LoVo (cell line): ENCODE measurements at regions not wholly inside any gene's neighbourhood (a gene's known extent, or its start where the extent isn't known, plus 50 kb on each side); places are given as distances from the start of the nearest gene placed in this dataset.

ENCODE experiments used
- DNase-seq: peaks from one replicate; pipeline ENCODE4 v3.0.0-alpha.2; 2016; ENCODE audit warnings: low spot score

DNA sequence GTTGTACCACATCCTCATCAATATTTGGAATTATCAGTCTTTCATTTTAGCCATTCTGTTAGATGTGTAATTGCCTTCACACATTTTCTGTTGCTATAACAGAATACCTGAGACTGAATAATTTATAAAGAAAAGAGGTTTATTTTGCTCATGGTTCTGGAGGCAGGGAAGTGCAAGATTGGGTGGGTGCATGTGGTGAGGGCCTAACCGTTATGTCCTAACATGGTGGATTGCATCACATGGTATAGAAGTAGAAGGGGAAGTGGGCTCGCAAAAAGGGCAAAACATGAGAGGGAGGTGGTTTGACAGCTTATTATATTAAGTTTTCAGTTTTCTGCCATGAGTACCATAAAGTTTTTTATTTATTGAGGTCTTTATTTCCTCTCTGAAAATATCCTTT is 452.0 kb downstream of the ARL4A start:
- DNase-seq: no peak

DNA sequence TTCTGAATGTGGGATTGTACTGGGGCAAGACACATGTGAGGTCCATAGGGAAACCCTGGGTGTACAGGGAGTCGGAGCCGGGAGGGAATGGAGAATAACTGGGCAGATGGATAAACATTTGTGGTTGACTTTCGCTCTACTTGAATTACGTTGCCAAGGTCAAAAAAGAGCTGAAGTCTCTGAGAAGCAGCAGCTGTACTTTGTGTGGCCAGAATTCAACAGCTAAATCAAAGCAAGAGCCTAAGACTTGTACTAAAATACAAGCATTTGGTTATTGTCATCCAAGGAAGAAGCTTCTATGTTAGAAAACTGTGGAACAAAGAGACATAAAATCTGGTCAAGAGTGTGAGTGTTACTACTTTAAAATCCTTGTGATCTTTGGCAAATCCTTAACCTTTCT is 457.2 kb downstream of the ARL4A start:
- DNase-seq: no peak

DNA sequence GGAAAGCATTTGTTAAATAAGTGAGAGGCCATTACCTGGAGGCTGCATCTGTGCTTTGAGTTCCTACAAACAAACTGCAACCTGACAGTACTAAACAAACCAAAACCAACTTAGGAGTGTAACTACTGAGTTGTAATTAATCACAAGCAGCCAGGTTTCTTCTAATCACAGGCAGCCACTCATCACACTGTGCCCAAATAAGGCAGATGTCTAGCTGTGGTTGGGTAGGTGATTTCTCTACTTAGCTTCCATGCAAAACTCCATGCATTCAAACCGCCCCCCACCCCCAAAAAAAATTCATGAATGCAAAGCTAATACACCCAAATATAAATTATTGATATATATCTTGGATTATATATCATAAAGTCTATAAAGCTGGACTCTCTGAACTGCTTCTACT is 461.1 kb downstream of the ARL4A start:
- no peak for DNase-seq

DNA sequence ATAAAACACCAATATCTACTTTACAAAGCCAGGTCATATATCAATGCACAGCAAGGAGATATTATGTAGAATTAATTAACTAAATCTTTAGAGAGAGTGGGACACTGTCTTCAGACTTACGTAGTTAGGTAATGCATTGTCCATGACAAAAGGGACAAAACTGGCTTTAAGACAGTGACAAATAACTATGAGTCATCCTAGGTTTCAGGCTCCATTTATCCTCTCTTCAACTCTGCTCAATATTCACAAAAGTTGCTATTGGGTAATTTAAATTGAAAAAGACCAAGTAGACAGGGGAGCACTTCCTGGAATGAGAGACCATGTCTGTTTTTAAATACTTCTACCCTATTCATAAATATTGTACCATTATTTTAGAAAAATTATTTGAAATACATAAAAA is 464.5 kb downstream of the ARL4A start:
- no peak for DNase-seq

DNA sequence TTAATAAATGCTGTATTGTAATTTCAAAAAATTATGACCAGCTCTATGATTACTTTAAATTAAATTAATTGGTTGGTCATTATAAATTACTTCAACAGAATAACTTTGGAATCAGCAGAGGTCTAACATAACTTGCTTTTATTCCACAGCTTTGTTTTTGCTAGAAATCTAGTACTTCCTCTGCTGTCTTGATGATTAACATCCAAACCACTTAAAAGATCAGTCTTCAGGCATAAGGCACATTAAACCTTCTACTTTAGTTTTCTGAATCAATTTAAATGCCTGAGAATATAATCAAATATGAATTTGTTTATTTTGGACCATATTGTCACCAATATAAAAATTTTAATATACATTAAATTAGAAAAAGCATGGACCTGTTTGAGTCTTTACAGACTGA is 465.3 kb downstream of the ARL4A start:
- no peak for DNase-seq

DNA sequence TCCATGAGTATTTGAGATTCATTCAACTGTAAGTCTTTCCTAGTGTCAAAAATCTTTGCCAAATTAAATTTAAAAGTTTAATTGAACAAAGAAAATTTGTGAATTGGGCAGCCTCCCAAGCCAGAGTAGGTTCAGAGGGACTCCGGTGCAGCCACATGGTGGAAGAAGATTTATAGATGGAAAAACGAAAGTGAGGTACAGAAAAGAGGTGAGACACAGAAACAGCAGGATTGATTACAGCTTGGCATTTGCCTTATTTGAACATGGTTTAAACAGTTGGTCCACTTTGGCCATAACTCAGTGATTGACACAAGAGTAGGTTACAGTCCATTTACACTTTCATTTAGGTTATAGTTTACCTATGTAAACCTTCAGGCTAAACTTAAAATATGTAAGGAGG is 465.8 kb downstream of the ARL4A start:
- no peak for DNase-seq

DNA sequence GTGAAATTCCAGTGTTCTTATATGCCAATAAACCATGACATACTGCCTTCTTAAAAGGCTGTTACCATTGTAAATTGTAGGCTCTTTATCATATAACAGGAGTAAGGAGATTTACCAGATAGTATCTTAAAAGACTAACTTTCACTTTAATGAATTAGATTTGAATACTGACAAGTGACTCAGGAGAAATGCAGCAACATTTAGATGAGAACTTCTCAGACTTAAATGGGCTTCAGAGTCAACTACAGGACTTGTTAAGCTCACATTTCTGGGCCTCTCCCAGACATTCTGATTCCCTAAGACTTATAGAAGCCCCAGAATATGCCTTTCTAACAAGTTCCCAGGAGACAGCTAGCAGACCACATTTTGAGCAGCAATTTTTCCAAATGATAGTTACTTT is 466.3 kb downstream of the ARL4A start:
- no peak for DNase-seq

DNA sequence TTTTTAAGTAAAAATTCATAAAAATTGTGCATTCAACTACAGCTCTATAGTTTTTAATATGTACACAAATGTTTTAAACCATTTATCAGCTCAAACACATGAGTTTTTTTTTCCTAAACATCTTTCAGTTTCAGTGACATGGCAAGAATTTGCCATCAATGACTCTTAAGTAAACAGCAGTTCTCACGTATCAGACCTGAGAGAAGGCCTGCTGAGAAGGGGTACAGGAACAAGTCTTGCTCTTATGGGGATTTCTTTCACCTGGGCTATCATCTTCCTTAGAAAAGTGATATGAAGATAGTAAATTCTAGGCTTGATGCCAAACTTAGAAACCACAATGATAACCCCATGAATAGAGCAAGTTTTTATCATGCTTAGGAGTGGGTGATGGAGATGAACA is 467.8 kb downstream of the ARL4A start:
- peak; percentile 28 for DNase-seq

DNA sequence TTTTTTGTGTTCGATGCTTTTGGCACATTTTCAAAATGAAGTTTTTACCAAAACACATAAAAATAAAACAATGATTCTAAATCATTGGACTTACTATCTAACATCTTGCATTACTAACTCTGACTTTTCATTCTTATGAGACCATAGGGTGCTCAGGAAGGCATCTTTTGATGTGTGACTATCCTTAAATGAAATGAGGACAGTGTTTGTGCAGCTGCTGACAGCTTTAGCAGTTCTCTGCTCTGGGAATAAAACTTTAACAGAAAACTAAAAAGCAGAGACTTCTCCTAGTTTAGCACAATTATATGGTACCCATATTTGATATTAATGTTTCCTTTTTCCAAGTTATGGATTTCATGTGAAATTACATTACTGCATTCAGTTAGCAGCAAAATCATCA is 471.6 kb downstream of the ARL4A start:
- DNase-seq: no peak

DNA sequence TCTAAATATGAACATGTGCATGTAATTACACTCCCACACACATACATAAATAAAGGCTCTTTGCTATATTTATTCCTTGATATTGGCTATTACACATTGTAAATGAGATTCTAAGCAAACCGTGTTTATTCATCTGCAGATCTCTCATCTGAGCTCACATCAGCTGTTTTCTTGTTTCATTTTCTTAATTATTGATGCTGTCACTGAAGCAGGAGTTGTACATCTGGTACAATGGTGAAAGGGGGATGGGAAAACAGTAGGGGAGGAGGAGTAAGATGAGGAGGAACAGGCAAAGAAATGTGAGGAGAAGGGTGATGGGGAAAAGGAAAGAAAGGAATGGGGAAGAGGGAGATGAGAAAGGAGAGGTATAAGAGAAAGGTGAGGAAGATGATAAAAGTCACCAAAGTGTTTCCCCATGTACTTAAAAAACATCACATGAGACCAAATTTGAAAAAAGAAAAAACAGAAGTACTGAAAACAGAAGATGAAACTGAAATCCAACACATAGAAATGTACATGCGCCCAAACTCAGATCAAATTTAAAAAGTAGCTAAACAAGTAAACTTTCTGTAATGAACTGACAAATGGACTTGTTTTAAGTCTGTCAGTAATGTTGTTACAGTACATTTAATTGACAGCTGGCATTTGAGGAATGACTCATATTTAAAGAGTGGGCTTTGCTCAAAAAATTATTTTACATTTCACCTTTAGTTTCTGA is 472.2 kb downstream of the ARL4A start:
- DNase-seq: no peak

DNA sequence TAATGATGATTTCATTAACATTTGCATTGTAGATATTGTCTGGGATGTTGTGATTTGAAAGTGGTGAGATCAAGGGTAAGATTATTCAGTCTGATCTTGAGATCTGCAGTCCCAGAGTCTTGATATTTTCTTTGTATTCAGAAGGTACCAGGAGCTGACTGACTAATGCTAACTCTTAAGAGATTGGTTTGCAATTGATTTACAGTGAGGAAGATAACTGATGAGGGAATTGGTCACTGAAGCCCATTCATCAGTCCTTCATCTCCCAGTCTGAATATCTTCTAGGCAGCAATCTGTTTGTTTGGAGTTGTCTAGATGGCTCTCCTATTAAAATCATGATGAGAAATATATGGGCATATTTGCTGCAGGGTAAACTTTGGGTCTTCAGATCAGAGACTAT is 473.7 kb downstream of the ARL4A start:
- no peak for DNase-seq

DNA sequence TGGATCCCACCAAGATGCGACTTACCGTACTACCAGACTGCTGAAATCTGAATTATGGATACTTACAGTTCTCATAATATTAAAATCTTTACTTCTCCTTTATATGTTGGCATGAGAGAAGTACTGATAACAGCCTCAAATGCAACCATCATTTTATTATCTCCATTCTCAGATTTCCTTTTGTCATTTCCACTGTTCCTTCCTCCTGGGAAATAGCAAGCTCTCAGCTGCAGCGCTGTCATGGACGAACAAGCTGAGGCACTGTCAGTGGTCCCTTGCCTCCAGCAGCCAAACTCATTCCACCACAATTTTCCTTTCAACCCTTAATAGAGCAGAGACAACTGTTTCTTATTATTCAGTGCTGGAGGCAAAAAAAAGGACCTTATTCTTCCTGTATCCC is 478.4 kb downstream of the ARL4A start:
- no peak for DNase-seq

DNA sequence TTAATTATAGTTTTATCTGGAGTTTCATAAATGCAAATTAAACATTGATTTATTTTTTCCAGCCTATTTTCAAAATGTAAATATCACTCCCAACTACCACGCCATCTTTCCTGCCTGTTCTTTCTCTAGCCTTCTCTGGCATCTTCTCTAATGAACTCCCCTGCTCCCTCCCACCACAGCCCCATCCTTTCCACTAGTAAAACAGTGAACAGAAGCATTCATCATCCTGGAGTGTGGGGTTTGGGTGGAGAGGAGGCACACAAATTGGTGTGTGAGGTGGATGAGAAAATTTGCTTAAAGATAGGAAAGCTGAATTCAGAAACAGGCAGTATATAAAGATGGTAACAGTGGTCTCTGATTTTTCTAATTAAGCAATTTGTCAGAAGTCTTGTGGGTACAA is 479.4 kb downstream of the ARL4A start:
- no peak for DNase-seq

DNA sequence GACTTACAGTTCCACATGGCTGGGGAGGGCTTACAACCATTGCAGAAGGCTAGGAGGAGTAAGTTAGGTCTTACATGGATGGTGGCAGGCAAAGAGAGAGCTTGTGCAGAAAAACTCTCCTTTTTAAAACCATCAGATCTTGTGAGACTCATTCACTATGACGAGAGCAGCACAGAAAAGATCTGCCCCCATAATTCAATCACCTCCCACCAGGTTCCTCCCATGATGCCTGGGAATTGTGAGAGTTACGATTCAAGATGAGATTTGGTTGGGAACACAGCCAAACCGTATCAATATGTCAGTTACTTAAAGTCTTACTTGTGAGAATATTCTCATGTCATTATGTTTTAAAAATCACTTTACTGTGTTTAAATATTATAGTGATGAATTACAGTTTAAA is 481.9 kb downstream of the ARL4A start:
- DNase-seq: no peak

DNA sequence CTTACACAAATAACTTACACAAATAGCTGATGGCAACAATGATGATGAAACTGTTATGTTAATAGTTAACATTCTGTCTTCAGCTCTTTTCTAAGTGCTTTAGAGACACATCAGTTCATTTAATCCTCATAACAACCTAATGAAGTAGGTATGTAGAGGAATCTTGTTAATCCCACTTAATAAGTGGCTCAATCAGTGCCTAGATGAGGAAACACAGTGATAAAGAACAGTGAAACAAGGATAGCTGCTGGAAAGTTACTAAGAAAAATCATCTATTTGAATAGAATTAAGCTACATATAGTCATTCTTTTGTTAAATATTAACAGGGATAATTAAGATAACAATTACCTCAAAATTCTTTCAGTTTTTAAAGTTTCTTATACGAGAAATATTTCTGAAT is 487.6 kb downstream of the ARL4A start:
- no peak for DNase-seq

DNA sequence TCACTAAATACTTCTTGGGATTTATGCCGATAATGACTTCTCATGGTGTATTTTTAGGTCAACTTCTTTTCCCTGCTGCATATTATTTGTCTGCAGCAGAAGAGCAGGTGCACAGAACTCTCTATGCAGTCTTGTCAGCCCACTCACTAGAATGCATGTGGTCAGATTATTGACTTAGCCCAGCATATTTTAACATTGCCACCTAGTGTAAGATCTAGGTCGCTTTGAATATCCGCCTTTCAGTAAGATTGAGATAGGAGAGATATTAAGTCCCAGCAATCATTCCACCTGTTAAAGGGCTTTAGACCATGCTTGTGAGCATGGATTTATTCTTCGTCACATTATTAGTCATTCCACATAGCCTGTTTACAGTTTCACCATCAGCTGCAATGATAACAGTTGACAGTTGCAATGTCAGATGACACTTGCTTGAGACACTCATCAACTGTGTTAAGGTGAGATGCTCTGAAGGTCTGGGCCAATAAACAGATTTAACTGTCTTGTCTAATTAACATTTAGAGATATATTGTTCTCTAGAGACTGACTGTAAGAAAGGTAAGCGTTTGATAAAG is 491.7 kb downstream of the ARL4A start:
- DNase-seq: peak; percentile 13

DNA sequence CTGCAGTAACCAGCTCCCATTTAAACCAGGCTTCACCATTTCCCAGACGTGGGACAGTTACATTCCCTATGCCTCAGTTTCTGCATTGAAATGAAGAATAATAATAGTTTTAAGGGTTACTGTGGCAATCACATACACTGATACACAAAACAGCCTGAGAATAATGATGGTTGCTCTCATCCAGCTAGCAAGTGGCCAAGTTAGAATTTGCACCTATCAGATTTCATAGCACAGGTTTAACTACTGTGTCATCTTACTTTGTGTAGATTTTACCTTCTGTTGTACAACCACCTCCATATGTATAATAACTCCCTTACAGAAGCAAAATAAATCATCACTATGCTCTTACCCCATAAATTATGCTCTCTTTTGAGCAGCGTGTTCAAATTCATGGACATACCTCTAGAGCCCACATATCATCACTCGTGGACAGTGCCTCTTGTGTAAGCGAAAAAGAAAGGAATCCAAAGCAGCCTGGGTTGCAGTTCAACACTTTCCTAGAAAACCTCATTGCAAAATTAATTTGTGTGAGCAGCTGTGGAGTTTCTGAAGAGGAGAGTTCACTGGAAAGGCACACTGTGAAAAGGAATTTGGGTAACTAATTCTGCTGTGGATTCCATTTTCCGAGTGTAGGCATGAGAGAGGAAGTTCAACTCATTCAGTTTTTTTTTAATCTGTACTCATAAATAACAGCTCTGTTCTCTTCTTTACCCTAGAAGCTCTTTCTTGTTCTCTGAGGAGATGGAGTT is 492.5 kb downstream of the ARL4A start:
- no peak for DNase-seq

DNA sequence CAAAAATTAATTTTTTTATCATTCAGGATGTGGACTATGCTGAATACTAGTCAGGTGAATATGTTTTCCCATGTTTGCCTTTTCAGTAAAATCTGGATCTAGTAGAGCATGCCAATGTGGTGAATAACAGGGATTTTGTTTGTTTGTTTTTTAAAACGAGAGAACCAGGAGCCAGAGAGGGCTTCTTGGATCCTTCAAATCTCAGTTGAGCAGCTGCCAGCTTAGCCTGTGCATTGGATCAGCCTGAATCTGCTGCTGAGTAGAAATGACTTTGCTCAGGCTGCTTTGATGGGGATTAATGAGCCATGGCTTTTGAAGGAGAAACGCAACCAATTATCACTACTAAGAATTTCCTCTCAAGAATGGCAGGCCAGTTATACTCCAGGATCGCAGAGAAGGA is 493.8 kb downstream of the ARL4A start:
- DNase-seq: no peak

DNA sequence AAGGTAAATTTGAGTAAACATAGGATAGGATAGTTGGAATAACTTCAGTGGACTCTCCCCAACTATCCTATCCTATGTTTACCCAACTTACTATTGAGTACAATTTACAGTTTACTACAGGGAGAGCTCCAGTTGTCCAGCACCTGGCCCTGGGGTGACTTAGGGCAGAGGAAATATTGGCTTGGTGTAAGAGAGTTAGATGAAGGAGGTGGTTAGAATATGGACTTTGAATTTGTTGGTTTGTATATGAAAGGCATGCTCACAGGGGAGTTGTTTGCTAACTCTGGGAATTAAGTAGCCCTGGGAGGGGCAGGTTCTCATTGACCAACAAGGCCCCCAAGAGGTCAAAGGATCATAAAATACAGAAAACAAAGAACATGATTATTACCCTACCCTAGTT is 497.7 kb downstream of the ARL4A start:
- no peak for DNase-seq

DNA sequence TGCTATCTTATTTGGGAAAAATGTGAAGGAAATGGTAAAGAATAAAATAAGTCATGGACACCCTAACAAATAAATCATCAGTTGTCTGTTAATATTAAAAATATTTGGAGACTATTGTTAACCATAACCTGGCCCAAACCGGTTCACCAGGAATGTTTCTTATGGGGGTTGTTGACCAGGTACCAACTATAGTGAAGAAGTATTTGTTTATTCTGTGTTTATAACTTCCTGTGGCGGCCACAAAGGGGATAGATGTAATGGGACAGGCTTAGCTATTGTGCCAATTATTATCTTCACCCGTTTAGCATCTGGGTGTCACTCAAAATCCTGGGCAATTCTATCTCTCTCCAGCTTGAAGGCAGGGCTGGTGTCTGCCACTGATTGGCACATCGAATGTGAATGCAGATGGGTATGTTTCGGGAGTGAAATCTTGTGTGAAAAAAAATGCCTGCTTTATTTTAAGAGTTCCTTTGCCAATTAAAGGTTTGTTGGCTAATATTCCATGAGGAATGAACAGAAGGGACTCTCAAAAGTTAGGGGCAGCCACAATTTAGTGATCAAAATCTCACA is 500.9 kb downstream of the ARL4A start:
- no peak for DNase-seq

DNA sequence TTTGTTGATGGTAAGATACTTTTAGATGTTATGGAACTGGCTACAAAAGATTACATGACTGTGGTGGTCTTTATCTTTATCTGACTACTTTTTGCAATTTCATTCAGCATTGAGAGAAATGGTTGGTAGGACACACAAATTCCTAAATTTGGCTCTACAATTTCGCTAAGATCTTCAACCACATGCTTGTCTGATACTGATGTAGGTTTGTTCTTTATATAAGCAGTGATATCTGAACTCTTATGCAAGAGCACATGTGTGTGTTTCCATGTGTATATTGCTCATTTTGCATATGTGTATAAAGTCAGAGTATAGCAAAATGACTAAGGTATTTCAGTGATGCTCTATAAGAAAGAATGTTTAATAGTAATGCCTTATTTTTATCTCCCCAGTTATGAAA is 501.5 kb downstream of the ARL4A start:
- no peak for DNase-seq

DNA sequence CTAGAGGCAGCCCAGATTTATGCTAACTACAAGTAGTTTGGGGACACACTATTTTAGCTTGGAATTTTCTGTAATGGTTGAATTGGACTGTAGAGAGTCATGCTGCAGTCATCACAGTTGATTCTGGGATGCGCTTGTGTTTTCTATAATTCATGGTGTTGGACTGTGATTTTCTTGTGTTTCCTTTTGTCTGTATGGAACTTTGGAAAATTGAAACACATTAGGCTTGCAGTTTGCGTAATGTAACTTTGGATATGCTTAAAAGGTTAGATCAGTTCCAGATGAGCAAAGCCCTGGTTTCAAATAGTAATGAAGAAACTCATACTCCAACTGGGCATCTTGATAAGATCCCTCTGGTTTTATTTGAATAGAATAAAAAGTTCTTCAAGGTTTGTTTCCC is 502.2 kb downstream of the ARL4A start:
- DNase-seq: no peak

DNA sequence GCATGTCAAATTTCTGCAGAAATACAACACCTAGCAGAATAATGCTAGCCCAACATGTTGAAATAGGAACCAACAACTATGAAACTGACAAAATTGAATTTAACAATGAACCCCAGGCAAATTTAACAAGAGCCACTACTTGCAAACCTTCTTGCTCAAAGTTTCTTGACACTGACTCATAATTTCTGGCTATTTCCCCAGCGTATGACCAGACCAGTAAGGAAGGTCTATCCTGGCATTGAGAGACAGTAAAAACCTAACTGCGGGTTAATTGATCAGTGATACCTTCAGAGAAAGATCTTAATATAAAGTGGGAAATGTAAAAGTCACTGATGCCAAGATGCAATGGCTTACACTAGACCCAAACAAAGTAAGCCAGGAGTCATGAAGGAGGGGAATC is 510.1 kb downstream of the ARL4A start:
- no peak for DNase-seq
